OCI-LY7 (cell line): ENCODE measurements at regions not wholly inside any gene's neighbourhood (a gene's known extent, or its start where the extent isn't known, plus 50 kb on each side); places are given as distances from the start of the nearest gene placed in this dataset.
"Not testable (repeated sequence)": the region's sequence is repeated elsewhere in the genome, so short reads cannot be mapped to it uniquely, and the experiment has no call there.

Source experiments
- BruUV-seq: library from RNA; stranded (reverse); fragments of 400-500 nt; replicated peaks from 2 replicates; lab custom pipeline; 2021; lab: Mats Ljungman, UMichigan
- CTCF ChIA-PET: fragments of 300-600 bp; sonication (Branson Sonifier 250); formaldehyde crosslinking; loops from one replicate; lab custom pipeline; 2022; ENCODE audit warnings: antibody characterized with exemption; ENCODE audit not compliant: unreplicated experiment; lab: Charles Lee
- POLR2A ChIA-PET: fragments of 300-600 bp; sonication (Branson Sonifier 250); formaldehyde crosslinking; loops from one replicate; lab custom pipeline; 2022; ENCODE audit warnings: antibody characterized with exemption; lab: Charles Lee
- DNase-seq: peaks from one replicate; pipeline ENCODE4 v3.0.0-alpha.2; 2015; ENCODE audit warnings: low spot score
- H2AFZ ChIP-seq: fragments of 200-600 bp; sonication (generic), shearing (Covaris generic); 2 replicates; pipeline ENCODE4 v1.6.1; 2014; ENCODE audit warnings: mild to moderate bottlenecking, antibody characterized with exemption, low read length, moderate library complexity
- H3K27ac ChIP-seq: fragments of 200-600 bp; sonication (generic); 2 replicates; pipeline ENCODE4 v1.5.1; 2014; ENCODE audit warnings: mixed run types, low read depth, mild to moderate bottlenecking, moderate library complexity, low read length, inconsistent platforms; ENCODE audit not compliant: poor library complexity, severe bottlenecking
- H3K36me3 ChIP-seq: fragments of 200-600 bp; sonication (generic); 2 replicates; pipeline ENCODE4 v1.6.1; 2014; ENCODE audit warnings: mild to moderate bottlenecking, antibody characterized with exemption, low read length, moderate library complexity, mixed read lengths; ENCODE audit not compliant: insufficient read depth
- H3K4me1 ChIP-seq: fragments of 200-600 bp; sonication (generic); 2 replicates; pipeline ENCODE4 v1.5.1; 2014; ENCODE audit warnings: mild to moderate bottlenecking, low read length; ENCODE audit not compliant: insufficient read depth, poor library complexity, severe bottlenecking
- H3K4me2 ChIP-seq: fragments of 200-600 bp; sonication (generic); 2 replicates; pipeline ENCODE4 v1.6.1; 2014; ENCODE audit warnings: mild to moderate bottlenecking, low read length
- H3K4me3 ChIP-seq: fragments of 200-600 bp; sonication (generic); 2 replicates; pipeline ENCODE4 v1.5.1; 2014; ENCODE audit warnings: mild to moderate bottlenecking, low read depth, low read length; ENCODE audit not compliant: poor library complexity, severe bottlenecking
- H3K79me2 ChIP-seq: fragments of 200-600 bp; sonication (generic); 2 replicates; pipeline ENCODE4 v1.6.1; 2016; ENCODE audit warnings: low read depth, mild to moderate bottlenecking, low read length, moderate library complexity, mixed read lengths; ENCODE audit not compliant: insufficient read depth
- H3K9me2 ChIP-seq: fragments of 200-600 bp; sonication (generic); 2 replicates; pipeline ENCODE4 v1.6.1; 2016; ENCODE audit warnings: mild to moderate bottlenecking, low read length, mixed read lengths; ENCODE audit not compliant: insufficient read depth
- H3K9me3 ChIP-seq: fragments of 200-600 bp; sonication (generic); 2 replicates; pipeline ENCODE4 v1.6.1; 2014; ENCODE audit warnings: mild to moderate bottlenecking, mixed run types, low read length, mixed read lengths
- H4K20me1 ChIP-seq: fragments of 200-600 bp; sonication (generic); 2 replicates; pipeline ENCODE4 v1.6.1; 2014; ENCODE audit warnings: mild to moderate bottlenecking, antibody characterized with exemption, low read length, moderate library complexity, mixed read lengths; ENCODE audit not compliant: insufficient read depth
- CTCF ChIP-seq: fragments of 200-600 bp; sonication (generic); conservative IDR thresholded peaks from 2 replicates; pipeline ENCODE4 v1.5.1; 2014; ENCODE audit warnings: mild to moderate bottlenecking, antibody characterized with exemption, low read length, moderate library complexity, mixed read lengths
- EZH2phosphoT487 ChIP-seq: fragments of 200-600 bp; sonication (generic); IDR thresholded peaks from 2 replicates; pipeline ENCODE4 v1.6.1; 2018; ENCODE audit warnings: low read depth, borderline replicate concordance, mild to moderate bottlenecking, mixed run types, antibody characterized with exemption, low read length, moderate library complexity, mixed read lengths
- intact Hi-C: fragments of 100-400 bp; cut with micrococcal nuclease; formaldehyde crosslinking; loops from one replicate; pipeline ENCODE4 v1.10.0; 2022; ENCODE audit not compliant: unreplicated experiment

- POLR2A ChIA-PET, result no interaction called here
- no TSS peak for BruUV-seq
- TF ChIP-seq CTCF, result no peak
- no peak for TF ChIP-seq EZH2phosphoT487
- no peak overlapping the region for H3K4me3 ChIP-seq
- DNase-seq, result no peak
- H3K9me2 ChIP-seq, result no peaks in the 10 kb centered on the region
- H3K9me3 ChIP-seq, result no peaks in the 10 kb centered on the region
- no peaks in the 10 kb centered on the region for H3K79me2 ChIP-seq
- H4K20me1 ChIP-seq, result no peaks in the 10 kb centered on the region
- intact Hi-C loops, result no loop called here
- CTCF ChIA-PET, result no interaction called here
- no peaks in the 10 kb centered on the region for H3K36me3 ChIP-seq
- H2AFZ ChIP-seq, result no peak overlapping the region
- H3K4me1 ChIP-seq, result no peaks in the 10 kb centered on the region
- H3K27ac ChIP-seq, result no peak overlapping the region
- no peak overlapping the region for H3K4me2 ChIP-seq
Observed at GRCh38 chrX:121671649-121672048, 624.2 kb downstream of the GLUD2 start.

GRCh38 chrX:121709236-121709635, 661.8 kb downstream of the GLUD2 start:
- CTCF ChIA-PET, H2AFZ ChIP-seq, H3K4me1 ChIP-seq, H3K27ac ChIP-seq, H3K36me3 ChIP-seq, DNase-seq, H3K4me3 ChIP-seq, H3K9me2 ChIP-seq, H3K4me2 ChIP-seq, H4K20me1 ChIP-seq, POLR2A ChIA-PET, intact Hi-C loops, H3K9me3 ChIP-seq, H3K79me2 ChIP-seq, BruUV-seq: not testable (repeated sequence)

- BruUV-seq, result no TSS peak
- H3K9me2 ChIP-seq, result no peaks in the 10 kb centered on the region
- no peak overlapping the region for H3K4me2 ChIP-seq
- no peaks in the 10 kb centered on the region for H3K79me2 ChIP-seq
- no peak overlapping the region for H3K4me3 ChIP-seq
- H2AFZ ChIP-seq, result no peak overlapping the region
- no peaks in the 10 kb centered on the region for H3K36me3 ChIP-seq
- TF ChIP-seq EZH2phosphoT487 (no peak), CTCF (no peak)
- ChIA-PET POLR2A (no interaction called here), CTCF (no interaction called here)
- H3K4me1 ChIP-seq, result no peaks in the 10 kb centered on the region
- no peaks in the 10 kb centered on the region for H3K9me3 ChIP-seq
- DNase-seq, result no peak
- no peaks in the 10 kb centered on the region for H4K20me1 ChIP-seq
- H3K27ac ChIP-seq, result no peak overlapping the region
- intact Hi-C loops, result no loop called here
Observed at GRCh38 chrX:121733514-121733913, 686.1 kb downstream of the GLUD2 start.
